ENCODE measurements at regions not wholly inside any gene's neighbourhood (a gene's known extent, or its start where the extent isn't known, plus 50 kb on each side); places are given as distances from the start of the nearest gene placed in this dataset.

DNA sequence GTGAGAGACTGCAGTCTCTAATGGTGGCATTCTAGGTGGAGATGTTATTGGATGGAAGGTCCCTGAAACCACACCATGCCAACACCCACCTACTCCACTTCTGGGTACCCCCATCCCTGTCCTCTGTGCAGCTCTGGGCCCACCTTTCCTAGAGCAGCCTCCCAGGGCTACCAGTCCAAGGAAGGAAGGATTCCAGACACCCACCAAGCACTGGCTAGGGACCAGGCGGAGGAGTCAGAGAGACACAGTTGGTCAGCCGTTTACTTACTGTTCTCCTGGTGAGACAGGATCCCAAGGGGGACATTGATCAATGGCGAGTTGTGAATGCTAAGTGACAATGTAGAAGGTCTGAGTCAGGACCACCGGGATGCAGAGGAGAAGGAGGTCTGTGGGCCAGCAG is 151.6 kb downstream of the TTC32 start:
- DNase-seq (ENCODE audit: low read depth in 4 of 4, low spot score in 3 of 4) = no peak

DNA sequence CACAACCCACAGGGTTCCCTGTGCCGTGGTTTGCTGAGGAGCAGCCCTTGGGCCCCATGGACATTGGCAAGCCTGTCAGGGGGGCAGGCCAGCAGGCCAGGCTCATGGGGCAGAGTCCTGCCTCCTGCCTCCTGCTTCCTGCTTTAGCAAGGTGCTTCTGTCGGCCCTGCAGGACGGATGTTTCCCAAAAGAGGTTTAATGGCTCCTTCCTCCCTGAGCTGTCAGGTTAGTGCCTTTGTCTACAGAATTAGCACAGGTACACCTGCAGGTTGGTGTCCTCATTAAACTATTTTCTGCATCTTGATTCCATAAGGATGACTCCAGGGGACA is 152.3 kb downstream of the TTC32 start:
- DNase-seq (ENCODE audit: low read depth in 4 of 4, low spot score in 3 of 4) = no peak

DNA sequence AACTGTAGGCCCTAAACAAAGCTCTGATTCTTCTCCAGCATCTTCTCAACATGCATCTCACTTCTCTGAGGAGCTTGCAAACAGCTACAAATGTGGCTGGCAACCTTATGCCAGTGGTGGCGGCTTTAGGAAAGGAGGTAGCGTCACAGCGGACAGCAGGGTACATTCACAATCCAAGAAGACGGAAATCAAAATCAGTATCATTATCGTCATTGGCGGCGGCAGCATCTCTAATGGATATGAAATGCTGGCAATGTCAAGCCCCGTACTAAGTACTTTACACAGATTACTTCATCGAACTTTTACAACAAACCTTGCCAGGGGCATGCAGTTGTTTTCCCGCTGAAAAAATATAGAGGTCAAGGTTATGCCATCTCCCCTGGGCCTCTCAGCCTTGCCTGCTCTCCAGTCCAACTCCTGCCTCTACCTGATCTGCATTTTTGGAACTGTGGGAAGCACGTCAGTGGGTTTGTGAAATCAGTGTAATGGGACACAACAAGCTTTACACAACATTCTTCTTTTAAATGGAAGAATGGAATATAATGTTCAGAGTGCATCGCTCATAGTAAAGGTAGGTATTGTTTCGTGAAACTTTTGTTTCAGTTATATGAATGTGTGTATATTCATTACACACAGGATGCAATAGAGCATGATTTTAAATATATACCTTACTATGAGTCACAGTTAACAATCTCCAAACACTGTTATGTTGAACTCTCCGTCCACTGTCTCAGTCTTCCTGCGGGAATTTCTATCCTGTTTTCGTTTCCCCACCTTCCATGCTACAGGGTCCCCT is 152.9 kb downstream of the TTC32 start:
- DNase-seq (ENCODE audit: low read depth in 4 of 4, low spot score in 3 of 4) = no peak

DNA sequence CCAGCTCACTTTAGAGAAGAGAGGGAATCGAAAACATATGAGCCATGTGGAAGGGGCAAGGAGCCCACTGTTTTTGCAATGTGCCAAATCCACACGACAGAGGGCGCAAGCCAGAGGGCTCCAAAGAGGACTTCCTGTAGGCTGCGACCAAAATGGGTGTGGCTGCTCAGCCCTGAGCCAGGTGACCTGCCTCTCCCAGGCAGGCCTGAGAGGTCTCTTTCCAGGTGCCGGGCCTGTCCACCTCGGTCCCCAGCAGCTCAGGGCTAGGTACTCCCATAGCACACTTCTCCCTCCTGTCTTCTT is 153.8 kb downstream of the TTC32 start:
- no peak for DNase-seq (ENCODE audit: low read depth in 4 of 4, low spot score in 3 of 4)

DNA sequence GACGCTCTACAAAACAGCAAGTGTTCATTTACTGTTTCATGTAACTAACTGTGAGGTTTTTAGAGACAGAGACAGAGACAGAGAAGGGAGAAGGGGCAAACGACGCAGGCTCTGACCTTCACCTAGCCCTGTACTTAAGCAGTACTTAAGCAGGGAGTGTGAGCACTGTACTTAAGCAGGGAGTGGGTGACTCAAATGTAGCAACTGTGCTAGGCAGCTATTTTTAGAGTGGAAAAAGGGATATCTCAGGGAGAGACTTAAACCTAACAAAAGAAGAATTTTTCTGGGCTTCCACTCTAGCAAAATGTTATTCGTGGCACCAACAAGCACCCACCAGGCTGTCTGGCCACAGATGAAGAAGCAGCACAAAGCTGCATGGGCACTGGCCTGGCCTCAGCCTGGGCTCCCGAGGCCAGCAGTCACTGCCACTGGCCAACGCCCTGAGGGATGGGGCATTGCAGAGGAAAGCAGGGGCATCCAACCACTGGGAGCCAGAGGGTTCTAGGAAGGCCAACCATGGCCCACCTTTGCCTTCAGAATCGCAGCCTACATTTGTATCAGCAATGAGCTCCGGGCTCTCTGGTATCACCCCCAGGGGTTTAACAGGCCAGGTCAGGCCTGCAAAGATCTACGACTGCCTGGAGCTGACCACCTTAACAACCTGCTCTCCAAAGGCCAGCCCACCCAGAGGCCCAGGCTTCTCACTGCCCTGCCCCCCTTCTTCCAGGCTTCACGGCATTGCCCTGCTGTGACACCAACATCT is 154.3 kb downstream of the TTC32 start:
- no peak for DNase-seq (ENCODE audit: low read depth in 4 of 4, low spot score in 3 of 4)

DNA sequence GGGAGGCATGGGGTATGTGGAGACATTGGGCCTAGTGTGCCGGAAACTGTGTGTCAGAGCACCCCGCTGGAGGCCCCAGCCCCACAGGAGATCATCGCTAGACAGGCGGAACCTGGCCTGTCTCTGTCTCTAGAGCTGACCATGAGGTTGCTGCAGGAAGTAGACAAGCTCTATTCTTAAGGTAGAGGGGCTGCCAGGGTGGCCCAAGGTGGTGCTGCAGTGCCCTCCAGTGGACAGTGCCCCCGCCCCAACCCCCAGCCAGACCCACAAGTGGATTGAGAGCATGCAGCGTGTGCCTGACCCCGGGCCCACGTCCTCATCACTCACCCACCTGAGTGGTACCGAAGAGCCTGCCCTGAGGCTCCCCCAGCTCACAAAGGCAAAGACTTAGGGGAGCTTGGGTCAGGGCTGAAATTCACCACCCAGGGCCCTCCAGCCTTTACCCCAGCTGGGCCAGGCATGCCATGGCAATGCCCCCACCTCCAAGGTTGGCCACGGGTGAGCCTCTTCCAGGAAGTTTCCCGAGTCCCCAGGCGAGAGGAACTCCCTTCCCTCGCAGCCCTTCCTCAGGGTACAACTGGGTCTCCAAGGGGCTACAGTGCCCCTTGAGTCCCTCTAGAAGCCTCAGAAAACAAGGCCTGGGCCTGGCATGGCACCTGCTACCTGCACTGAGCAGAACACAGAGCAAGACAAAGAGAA is 155.0 kb downstream of the TTC32 start:
- DNase-seq (ENCODE audit: low read depth in 4 of 4, low spot score in 3 of 4) = peak in 2 of 4 donors; percentile 16 to 22

DNA sequence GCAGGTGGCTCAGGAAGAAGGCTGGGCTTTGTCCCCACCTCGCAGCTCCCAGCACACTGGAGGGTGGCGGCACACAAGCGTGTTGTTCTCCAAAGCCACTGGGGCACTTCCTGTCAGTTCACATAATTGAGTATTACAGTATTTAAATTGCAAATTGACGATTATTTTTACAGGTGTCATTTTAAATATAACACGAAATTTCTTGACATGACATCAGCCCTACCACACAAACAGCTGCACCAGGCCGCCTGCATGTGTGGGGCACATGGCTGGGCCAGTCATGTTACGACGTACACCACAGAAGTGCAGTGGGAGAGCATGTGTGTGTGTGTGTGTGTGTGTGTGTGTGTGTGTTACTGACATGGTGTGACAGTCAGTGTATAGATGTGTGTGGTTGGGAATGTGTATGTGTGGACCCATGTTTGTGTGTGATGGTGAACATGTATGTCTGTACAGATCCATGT is 155.6 kb downstream of the TTC32 start:
- DNase-seq (ENCODE audit: low read depth in 4 of 4, low spot score in 3 of 4) = no peak

DNA sequence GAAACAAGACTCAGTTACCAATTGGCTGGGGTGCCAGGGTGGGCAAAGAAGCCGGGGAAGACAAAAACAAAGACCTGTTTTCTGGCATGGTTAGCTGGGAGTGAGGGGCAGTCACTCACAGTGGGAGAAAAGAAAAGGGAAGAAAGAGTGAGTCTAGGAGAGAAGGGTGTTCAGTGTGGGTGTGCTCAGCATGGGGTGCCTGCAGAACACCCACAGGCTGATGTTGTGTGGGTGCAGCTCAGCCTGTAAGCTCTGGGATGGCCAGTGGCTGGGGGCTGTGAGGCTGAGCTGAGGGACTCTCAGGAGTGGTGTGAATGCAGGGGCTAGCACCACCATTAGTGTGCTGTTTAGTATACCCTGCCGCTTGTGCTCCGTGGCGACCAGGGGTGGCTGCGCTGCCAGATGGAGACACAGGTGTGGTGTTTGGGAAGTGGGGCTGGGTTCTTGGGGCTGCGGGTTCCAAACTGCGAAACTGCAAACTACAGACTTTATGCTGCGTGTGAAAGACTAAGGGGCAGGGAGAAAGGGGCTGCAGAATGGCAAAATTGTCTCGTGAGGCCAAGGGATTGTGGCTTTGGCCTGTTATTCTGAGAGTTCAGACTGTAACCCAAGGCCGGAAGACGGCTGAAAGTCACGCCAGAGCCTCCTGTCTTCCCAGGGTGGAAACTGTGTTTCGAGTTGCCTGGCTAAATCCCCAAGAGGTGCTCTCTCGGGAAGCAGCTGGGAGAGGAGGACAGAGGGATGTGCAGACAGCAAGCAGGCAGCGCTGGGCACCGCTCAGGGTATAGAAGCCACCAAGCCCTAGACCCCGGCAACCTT is 156.3 kb downstream of the TTC32 start:
- DNase-seq (ENCODE audit: low read depth in 4 of 4, low spot score in 3 of 4) = no peak

DNA sequence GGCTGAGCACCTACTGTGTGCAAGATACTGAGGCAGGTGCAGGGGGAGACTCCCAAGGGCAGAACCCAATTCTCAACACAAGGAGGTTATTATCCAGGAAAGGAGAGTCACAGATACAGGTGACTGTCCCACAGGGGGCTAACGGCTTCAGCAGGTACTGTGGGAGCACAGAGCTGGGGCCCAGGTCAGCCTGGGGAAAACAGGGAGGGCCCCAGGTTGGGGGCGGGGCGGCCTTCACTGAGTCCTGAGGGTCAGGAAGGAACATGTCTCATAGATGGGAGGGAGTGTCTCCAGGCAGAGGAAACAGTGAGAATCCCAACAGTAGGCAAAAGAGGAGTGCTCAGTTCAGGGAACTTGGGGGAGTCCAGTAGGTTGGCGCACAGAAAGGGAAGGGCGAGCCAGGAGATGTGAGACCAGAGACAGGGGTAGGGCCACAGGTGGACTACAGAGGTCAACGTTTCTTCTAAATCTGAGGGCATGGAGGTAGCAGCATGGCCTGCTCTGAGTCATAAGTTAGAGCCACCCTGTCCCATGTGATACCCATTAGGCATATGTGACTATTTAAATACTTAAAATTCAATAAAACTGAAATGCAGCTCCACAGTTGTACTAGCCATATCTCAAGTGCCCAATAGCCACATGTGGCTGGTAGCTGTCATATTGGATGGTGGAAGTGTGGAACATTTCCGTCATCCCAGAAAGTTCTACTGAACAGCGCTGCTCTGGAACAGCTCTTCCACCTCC is 157.2 kb downstream of the TTC32 start:
- no peak for DNase-seq (ENCODE audit: low read depth in 4 of 4, low spot score in 3 of 4)

DNA sequence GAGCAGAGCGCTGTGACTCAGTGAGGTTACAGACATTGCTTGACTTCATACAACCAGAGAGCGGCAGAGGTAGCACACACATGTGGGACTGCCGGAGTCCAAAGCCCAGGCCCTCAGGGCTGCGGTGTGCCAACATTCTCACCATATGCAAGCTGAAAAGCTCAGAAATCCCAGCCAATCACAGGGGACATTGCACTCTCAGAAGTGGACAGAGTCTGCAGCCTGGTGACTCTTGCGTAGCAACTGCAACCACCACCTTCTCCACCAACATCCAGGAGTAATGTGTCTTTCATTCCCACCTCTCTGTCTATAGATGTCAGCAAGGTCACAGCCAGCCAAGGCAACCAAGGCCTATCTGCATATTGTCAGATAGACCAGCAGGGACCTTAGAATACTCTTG is 158.1 kb downstream of the TTC32 start:
- DNase-seq (ENCODE audit: low read depth in 4 of 4, low spot score in 3 of 4) = no peak

DNA sequence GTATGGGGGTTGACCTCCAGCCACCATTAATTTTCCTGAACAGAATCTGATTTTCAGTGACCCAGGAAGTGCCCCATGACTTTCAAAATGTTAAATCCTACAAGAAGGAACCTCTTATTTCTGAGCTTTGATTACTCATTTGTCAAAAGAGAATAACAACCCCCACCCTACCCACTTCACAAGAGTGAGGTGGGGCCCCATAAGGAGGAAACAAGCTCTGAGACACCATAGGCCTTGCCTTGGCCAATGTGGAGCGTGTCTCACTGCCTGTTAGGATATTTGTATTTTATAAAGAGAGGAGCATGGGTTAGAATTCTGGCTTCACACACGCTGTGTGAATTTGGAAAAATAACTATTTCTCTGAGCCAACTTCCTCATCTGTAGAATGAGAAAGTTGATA is 158.9 kb downstream of the TTC32 start:
- no peak for DNase-seq (ENCODE audit: low read depth in 4 of 4, low spot score in 3 of 4)

DNA sequence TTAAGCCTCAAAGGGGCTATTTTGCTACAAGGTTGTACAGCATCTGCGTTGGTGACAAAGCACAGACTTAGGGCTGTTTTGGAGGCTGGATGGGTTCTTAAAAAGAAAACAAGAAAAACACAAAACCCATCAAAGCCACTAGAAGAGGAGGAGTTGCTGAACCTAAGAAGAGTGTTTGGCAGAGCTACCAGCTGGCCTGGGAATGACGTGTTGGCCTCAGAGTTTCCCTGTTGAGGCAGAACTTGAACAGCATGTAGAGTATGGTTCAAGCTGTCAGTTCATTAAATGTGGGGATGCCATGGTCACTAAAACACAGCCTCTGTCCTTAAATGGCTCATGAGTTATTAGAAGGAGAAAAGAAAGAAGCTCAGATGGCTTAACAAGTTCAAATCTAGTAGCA is 162.5 kb downstream of the TTC32 start:
- no peak for DNase-seq (ENCODE audit: low read depth in 4 of 4, low spot score in 3 of 4)

DNA sequence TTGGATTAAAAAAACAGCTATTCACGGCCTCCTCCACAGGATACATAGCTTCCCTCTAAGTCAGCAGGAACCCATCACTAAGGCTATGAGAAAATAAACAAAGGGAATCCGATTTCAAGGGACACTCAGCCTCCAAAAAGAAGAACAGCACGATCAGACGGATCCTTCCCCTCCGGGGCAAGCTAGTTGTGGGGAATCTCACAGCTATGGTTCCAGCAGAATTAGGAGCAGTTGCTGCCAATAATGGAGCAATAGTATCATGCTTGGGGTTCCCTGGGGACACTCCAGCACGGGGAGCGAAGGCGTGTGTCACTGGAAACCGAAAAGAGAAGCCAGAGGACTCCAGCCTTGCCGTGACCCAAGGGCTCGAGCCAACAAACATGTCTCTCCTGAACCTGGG is 163.1 kb downstream of the TTC32 start:
- DNase-seq (ENCODE audit: low read depth in 4 of 4, low spot score in 3 of 4) = no peak

DNA sequence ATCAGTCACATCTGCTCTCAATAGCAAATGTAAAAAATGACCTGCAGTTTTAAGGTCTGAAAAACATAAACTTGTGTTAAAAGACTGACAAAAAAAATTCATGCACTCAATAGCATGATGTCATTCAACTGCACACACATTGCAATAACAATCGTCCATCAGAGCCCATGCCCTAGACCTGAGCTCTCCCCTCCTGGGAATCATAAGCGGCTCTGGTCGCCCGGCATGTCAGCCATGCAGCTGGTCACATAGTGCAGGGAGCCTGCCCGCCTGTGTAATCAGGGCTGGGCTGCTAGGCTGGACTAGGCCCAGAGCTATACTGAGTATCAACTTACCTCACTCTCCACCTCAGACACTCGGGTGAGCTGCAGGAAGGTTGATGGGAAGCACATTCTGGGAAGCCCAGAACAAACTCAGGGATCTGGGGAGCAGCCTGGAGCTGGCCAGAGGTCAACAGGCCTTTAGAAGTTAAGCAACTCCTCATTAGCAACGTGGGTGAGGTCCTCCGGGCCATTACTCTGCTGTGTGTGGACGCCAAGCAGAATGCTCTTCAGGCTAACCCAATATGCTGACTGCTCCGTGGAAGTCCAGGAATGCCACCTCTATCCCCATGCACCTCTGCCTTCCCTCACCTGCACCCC is 165.5 kb downstream of the TTC32 start:
- DNase-seq (ENCODE audit: low read depth in 4 of 4, low spot score in 3 of 4) = no peak

DNA sequence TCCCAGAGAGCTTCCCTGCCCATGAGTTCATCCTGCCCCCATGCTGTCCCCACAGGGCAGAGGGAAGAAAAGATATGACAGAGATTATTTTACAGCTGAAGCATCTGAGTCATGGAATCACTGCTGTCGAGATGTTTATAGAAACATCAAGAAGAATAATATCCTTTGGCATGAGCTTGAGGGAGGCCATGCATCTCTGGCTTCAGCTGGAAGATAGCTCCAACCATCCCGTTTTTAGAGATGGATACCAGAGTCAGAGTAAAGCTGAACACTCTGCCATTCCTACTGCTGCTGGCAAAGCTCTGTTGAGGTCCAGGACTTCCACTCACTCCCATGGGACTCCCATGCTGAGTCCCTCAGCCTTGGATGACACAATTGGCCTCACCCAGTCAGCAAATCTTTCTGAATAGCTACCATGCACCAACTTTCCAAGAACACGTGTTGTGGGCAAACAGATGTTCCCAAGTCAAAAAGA is 167.8 kb downstream of the TTC32 start:
- no peak for DNase-seq (ENCODE audit: low read depth in 4 of 4, low spot score in 3 of 4)

DNA sequence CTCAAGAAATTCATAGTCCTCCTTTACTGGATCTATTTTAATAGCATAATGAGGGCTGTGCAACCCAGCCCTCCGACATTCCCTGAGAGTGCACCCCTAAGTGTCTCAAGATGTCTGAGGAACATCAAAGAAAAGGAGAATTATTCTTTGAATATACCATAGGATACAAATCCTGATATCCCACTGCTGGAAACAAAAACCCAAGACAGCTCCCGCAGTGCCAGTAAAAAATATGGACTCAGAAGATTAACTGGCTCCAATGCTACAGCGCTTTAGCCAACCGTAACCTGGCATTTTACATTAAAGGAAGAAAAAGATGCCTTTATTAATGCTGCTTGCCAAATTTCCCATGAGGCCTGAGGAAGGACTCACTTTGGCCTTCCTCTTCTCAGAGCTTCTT is 168.4 kb downstream of the TTC32 start:
- DNase-seq (ENCODE audit: low read depth in 4 of 4, low spot score in 3 of 4) = no peak

DNA sequence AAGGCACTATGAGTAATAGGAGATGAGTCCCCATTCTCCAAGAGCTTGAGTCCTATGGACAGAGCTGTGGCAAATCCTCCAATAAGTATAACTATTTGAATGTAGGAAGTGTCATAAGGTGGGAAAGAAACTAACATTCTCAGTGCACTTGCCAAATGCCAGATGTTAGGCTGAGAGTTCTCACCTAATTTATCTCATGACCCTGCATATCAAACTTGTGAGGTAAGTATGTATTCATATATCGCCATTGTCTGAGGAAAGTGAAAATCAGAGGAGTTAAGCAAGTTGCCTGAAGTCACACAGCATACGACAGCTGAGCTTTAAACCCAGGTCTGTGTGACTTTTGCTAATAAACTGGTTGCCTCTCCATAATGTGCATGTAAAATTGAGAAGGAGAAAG is 169.5 kb downstream of the TTC32 start:
- DNase-seq (ENCODE audit: low read depth in 4 of 4, low spot score in 3 of 4) = no peak

DNA sequence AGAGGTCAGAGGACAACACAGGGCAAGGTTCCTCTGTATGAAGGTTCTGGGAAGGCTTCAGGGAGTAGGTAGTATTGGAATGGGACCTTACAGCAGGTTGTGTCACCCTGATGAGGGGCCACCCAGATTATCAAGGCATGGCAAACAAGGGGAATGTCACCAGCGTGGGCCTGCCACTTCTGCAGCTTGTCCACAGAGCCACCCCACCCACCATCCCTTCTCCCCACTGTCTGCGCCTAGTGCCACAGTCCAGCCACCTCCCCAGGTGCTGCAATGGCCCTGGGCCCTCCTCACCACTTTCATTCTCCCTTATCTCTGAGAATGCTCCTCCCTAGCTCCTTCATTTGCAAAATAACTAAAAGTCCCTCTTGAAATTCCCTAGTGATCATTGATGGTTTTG is 170.3 kb downstream of the TTC32 start:
- no peak for DNase-seq (ENCODE audit: low read depth in 4 of 4, low spot score in 3 of 4)

DNA sequence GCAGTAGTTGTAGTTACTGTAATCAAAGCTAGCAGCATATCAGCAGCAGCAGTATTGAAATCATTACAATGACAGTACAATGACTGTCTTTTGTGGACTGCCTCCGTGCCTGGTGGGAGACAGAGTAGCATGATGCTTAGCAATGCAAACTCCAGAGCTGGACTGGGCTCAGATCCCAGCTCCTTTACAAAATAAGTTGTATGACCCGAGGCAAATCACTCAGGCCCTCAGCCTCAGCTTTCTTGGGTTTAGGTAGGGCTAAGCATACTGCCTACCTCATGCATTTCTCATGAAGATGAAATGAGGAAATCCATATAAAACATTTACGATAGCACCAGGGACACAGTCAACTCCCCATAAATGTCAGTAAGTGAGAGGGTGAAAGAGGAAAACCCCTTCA is 170.7 kb downstream of the TTC32 start:
- DNase-seq (ENCODE audit: low read depth in 4 of 4, low spot score in 3 of 4) = no peak

DNA sequence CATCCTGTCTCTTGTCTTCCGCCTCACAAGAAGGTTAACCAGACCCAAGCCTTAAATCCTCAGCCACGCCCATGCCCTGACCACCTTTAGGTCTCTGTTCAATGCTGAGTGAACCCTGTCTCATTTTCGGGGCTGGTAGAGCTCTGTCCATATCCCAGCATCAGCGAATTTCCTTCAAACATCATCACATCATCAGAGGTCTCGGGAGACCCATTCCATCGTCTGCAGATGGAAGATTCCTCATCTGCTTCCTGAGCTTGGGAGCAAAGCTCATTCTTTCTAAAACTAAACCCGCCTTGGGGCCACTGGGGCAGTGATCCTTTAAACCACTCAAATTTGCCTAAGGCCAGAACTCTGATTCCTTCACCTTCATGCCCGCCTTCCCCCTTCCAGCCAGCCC is 173.7 kb downstream of the TTC32 start:
- no peak for DNase-seq (ENCODE audit: low read depth in 4 of 4, low spot score in 3 of 4)

Data from left renal pelvis (tissue), 4 donors.